Muscle of leg (tissue), 3 donors: ENCODE measurements at regions not wholly inside any gene's neighbourhood (a gene's known extent, or its start where the extent isn't known, plus 50 kb on each side); places are given as distances from the start of the nearest gene placed in this dataset.
A peak's percentile ranks its signal among the peaks of the same experiment; 100 is the strongest.
"Not testable (repeated sequence)": the region's sequence is repeated elsewhere in the genome, so short reads cannot be mapped to it uniquely, and the experiment has no call there.

Source experiments
- DNase-seq: peaks from one replicate; pipeline ENCODE4 v3.0.0; 2013
- H3K27ac ChIP-seq: one replicate; pipeline ENCODE4 v1.5.1; 2013; ENCODE audit warnings: mild to moderate bottlenecking, low read length, control low read depth
- H3K27me3 ChIP-seq: one replicate; pipeline ENCODE4 v1.6.1; 2013; ENCODE audit warnings: low read length; ENCODE audit not compliant: control insufficient read depth, insufficient read depth
- H3K36me3 ChIP-seq: one replicate; pipeline ENCODE4 v1.6.1; 2013; ENCODE audit warnings: low read length; ENCODE audit not compliant: control insufficient read depth, insufficient read depth
- H3K4me1 ChIP-seq: one replicate; pipeline ENCODE4 v1.6.1; 2013; ENCODE audit warnings: low read length; ENCODE audit not compliant: control insufficient read depth, insufficient read depth
- H3K4me3 ChIP-seq: one replicate; pipeline ENCODE4 v1.5.1; 2013; ENCODE audit warnings: low read length, control low read depth
- H3K9me3 ChIP-seq: replicated peaks from 2 replicates; pipeline ENCODE4 v1.6.1; 2013; ENCODE audit warnings: low read depth, low read length; ENCODE audit not compliant: control insufficient read depth
- WGBS: methylation state at CpG from one replicate; pipeline ENCODE4 v1.1.5; 2013; ENCODE audit warnings: missing lambda C conversion rate; ENCODE audit not compliant: insufficient coverage; 5-methylcytosine and 5-hydroxymethylcytosine counted together

DNA sequence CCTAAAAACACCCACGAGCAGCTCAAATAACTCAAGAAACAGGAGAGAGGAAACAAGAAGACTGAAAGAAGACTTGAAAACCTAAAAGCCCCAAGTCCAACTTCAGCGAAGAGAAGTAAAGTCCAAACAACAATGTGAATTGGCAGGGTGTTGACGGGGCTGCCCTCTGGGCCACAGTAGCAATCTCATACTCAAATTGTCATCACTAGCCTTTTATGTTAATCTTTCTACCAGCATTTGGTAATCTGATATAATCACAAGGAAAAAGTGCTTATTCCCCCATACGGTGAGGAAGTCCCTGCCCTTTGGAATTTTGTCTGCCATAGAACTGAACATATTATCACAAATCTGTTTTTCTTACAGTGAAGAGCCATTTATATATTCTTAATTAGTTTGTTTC is 51.5 kb upstream of the IFNE start:
- no peak for DNase-seq
- no peaks in the 10 kb centered on the region for H3K36me3 ChIP-seq
- H3K9me3 ChIP-seq = no peaks in the 10 kb centered on the region
- WGBS = no CpG with 5 or more reads among the region's 4 CpGs
- no peaks in the 10 kb centered on the region for H3K4me1 ChIP-seq
- H3K27ac ChIP-seq = no peak overlapping the region
- H3K27me3 ChIP-seq = no peaks in the 10 kb centered on the region
- H3K4me3 ChIP-seq = no peak overlapping the region

DNA sequence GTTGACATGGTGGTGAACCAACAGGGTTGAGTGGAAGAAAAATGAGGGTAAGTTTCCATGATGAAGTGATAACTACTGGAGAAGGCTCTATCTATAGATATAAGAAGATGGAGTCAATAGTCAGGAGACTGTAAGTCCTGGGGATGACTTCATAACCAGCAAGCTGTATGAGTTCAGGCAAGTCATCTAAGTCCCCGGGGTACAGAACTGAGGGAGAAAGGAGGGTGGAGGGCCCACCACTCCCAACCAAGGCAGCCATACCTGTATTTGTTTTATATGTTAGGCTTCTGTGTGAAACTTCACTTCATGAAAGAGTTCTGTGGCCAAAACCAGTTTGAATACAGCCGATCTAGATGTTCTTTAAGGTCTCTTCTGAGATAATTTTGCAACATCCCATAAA is 53.3 kb upstream of the IFNE start:
- Histone ChIP-seq H3K4me1 (no peaks in the 10 kb centered on the region), H3K4me3 (no peak overlapping the region), H3K27me3 (no peaks in the 10 kb centered on the region), H3K9me3 (no peaks in the 10 kb centered on the region), H3K27ac (no peak overlapping the region), H3K36me3 (no peaks in the 10 kb centered on the region)
- WGBS = no CpG with 5 or more reads among the region's 2 CpGs
- DNase-seq = no peak

DNA sequence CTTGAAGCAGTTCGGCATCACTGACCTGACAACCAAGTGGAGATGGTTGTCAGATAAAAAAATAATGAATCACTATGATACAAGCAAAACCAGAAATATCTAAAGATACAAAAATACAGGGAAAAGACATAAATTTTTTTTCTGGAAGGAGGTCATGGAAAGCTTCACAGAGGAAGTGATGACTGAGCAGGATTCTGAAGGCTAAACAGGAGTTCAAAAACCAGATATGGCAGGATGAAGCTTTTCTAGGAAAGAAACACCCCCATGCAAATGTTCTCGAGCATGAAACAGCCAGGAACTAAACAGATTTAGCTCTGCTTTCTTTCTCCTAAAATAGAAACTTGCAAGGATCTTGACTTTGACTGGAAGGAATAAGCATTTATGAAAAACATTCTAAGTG is 60.7 kb upstream of the IFNE start:
- WGBS = no CpG with 5 or more reads among the region's 2 CpGs
- Histone ChIP-seq H3K36me3 (no peaks in the 10 kb centered on the region), H3K27ac (no peak overlapping the region), H3K9me3 (no peaks in the 10 kb centered on the region), H3K4me3 (no peak overlapping the region), H3K27me3 (no peaks in the 10 kb centered on the region), H3K4me1 (no peaks in the 10 kb centered on the region)
- no peak for DNase-seq

DNA sequence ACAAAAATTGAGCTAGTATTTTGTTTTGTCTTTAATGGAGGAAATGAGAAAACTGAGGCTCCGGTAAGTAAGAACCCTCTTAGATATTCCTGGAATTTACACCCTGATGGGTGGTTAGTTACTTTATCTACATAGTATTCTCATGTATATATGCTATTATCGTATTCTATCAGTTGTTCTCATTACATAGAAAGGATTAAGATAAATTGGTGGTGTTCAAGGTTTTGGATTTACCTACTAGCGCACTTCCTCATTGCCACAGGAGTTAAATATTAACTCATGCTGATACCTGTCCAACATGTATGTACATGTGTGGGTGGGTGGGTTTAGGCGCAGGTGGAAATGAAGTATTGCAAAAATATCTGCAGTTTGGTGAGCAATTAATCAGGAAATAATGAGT is 61.1 kb upstream of the IFNE start:
- Histone ChIP-seq H3K36me3 (no peaks in the 10 kb centered on the region), H3K9me3 (no peaks in the 10 kb centered on the region), H3K27me3 (no peaks in the 10 kb centered on the region), H3K4me1 (no peaks in the 10 kb centered on the region), H3K27ac (no peak overlapping the region), H3K4me3 (no peak overlapping the region)
- DNase-seq = no peak
- whole genome bisulfite sequencing = no CpG with 5 or more reads among the region's 4 CpGs

GRCh38 chr9:21543816-21544215 is 61.7 kb upstream of the IFNE start:
- WGBS = 70% methylated on average over 2 of the region's 4 CpGs
- not testable (repeated sequence) for H3K27me3 ChIP-seq, H3K9me3 ChIP-seq, H3K27ac ChIP-seq, H3K4me1 ChIP-seq, DNase-seq, H3K36me3 ChIP-seq, H3K4me3 ChIP-seq

- H3K27me3 ChIP-seq = no peaks in the 10 kb centered on the region
- no peaks in the 10 kb centered on the region for H3K36me3 ChIP-seq
- no peaks in the 10 kb centered on the region for H3K4me1 ChIP-seq
- H3K9me3 ChIP-seq = no peaks in the 10 kb centered on the region
- 100% methylated on average over 1 of the region's 1 CpG for WGBS
- DNase-seq = no peak
- H3K27ac ChIP-seq = no peak overlapping the region
- no peak overlapping the region for H3K4me3 ChIP-seq
Observed at GRCh38 chr9:21546949-21547348, 64.8 kb upstream of the IFNE start.

GRCh38 chr9:21549251-21549765 is 67.2 kb upstream of the IFNE start:
- 7% methylated on average over 2 of the region's 9 CpGs for WGBS

GRCh38 chr9:21549890-21550289 is 67.8 kb upstream of the IFNE start:
- H3K27me3 ChIP-seq = no peaks in the 10 kb centered on the region
- no CpG with 5 or more reads among the region's 4 CpGs for WGBS

More at GRCh38 chr9:21549251-21549765, 67.2 kb upstream of the IFNE start:
- Histone ChIP-seq H3K9me3 (no peaks in the 10 kb centered on the region), H3K36me3 (no peaks in the 10 kb centered on the region), H3K4me3 (no peak overlapping the region), H3K27ac (no peak overlapping the region), H3K27me3 (no peaks in the 10 kb centered on the region), H3K4me1 (no peaks in the 10 kb centered on the region)
- DNase-seq = peak; percentile 67

GRCh38 chr9:21550392-21550791 is 68.3 kb upstream of the IFNE start:
- Histone ChIP-seq H3K36me3 (no peaks in the 10 kb centered on the region), H3K4me1 (no peaks in the 10 kb centered on the region), H3K27me3 (no peaks in the 10 kb centered on the region), H3K9me3 (no peaks in the 10 kb centered on the region), H3K27ac (no peak overlapping the region), H3K4me3 (no peak overlapping the region)
- 100% methylated on average over 1 of the region's 2 CpGs for WGBS
- no peak for DNase-seq

More at GRCh38 chr9:21549890-21550289, 67.8 kb upstream of the IFNE start:
- no peak overlapping the region for H3K27ac ChIP-seq
- no peaks in the 10 kb centered on the region for H3K36me3 ChIP-seq
- H3K9me3 ChIP-seq = no peaks in the 10 kb centered on the region
- H3K4me3 ChIP-seq = no peak overlapping the region
- no peak for DNase-seq
- H3K4me1 ChIP-seq = no peaks in the 10 kb centered on the region

DNA sequence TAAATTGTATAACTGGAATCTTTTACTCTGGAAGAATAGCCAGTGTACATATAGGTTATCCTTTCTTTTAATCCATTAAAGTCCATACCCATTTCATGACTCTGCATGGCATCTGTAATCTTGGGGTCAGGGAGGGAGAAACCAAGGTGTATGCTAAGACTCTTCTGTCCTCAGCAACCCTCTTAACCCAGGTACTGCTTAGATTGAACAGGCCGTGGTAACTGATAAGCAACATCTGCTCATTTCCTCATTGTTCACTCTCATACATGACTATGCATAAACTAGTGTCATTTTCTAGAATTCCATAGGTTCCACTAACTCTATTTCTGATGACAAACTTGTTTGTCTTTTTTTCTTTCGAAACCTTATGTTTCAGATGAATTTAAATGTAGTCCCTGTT is 69.3 kb upstream of the IFNE start:
- 67% methylated on average over 1 of the region's 2 CpGs for WGBS
- Histone ChIP-seq H3K27me3 (peaks cover 4% of the 10 kb centered on the region), H3K36me3 (no peaks in the 10 kb centered on the region), H3K4me3 (no peak overlapping the region), H3K9me3 (no peaks in the 10 kb centered on the region), H3K27ac (no peak overlapping the region), H3K4me1 (no peaks in the 10 kb centered on the region)
- no peak for DNase-seq
